ENCODE measurements at regions not wholly inside any gene's neighbourhood (a gene's known extent, or its start where the extent isn't known, plus 50 kb on each side); places are given as distances from the start of the nearest gene placed in this dataset.

- TF ChIP-seq CTCF (IDR thresholded peaks at IDR 0.05) (no peak), EZH2phosphoT487 (IDR thresholded peaks at IDR 0.05) (no peak)
These were observed 286.3 kb upstream of the UGT8 start for GRCh38 chr4:114312338-114312737.
